K562 (cell line): ENCODE measurements at regions not wholly inside any gene's neighbourhood (a gene's known extent, or its start where the extent isn't known, plus 50 kb on each side); places are given as distances from the start of the nearest gene placed in this dataset.

Experiments used
- EZH2 ChIP-seq: IDR thresholded peaks from 2 replicates; pipeline ENCODE4 v1.6.1; 2012; ENCODE audit warnings: low read depth, mild to moderate bottlenecking, inconsistent platforms, low read length, borderline replicate concordance
- TF ChIP-seq, protein P1 (sequence below), 3 experiments: IDR thresholded peaks in 2 of 3; conservative IDR thresholded peaks in 1 of 3; 2 replicates each; pipeline ENCODE4 v1.5.1; 2011 to 2012; ENCODE audit warnings: low read length in 3 of 3, mild to moderate bottlenecking in 3 of 3, control low read depth in 2 of 3, improper control_type of control experiment in 1 of 3, inconsistent platforms in 1 of 3, low read depth in 1 of 3, mixed read lengths in 1 of 3, moderate library complexity in 1 of 3; ENCODE audit not compliant: insufficient read depth in 2 of 3

DNA sequence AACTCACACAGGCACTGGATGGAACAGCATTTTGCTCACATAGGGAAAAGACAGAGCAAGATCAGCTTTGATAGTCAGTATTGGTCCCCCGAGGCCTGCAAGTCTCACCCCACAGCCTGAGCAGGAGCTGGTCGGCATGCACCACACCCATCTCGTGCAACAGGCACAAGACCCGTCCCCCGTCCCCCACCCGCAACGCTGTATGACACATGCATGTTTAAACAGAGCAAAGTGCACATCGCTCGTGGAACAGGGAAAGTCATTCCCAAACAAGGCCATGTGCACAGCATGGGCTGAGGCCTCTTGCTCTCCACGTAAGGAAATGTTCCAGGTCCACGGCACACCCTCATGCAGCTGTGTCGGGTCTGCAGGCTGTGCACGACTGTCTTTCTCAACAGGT, 527.2 kb downstream of the ACTR3B start:
- TF ChIP-seq EZH2, result no peak
- TF ChIP-seq, protein P1, sequence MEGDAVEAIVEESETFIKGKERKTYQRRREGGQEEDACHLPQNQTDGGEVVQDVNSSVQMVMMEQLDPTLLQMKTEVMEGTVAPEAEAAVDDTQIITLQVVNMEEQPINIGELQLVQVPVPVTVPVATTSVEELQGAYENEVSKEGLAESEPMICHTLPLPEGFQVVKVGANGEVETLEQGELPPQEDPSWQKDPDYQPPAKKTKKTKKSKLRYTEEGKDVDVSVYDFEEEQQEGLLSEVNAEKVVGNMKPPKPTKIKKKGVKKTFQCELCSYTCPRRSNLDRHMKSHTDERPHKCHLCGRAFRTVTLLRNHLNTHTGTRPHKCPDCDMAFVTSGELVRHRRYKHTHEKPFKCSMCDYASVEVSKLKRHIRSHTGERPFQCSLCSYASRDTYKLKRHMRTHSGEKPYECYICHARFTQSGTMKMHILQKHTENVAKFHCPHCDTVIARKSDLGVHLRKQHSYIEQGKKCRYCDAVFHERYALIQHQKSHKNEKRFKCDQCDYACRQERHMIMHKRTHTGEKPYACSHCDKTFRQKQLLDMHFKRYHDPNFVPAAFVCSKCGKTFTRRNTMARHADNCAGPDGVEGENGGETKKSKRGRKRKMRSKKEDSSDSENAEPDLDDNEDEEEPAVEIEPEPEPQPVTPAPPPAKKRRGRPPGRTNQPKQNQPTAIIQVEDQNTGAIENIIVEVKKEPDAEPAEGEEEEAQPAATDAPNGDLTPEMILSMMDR (IDR thresholded peaks at IDR 0.05 in 2 of 3, conservative IDR thresholded peaks at IDR 0.05 in 1 of 3; ENCODE audit: insufficient read depth in 2 of 3, low read depth in 1 of 3, low read length in 3 of 3), result no peak
